GM12878 (cell line): ENCODE measurements at regions not wholly inside any gene's neighbourhood (a gene's known extent, or its start where the extent isn't known, plus 50 kb on each side); places are given as distances from the start of the nearest gene placed in this dataset.

Experiments
- ATAC-seq: fragments of 200-7000 bp; cut with Tn5 transposase; 3 replicates; pipeline ENCODE4 v1.9.1; 2020; ENCODE audit warnings: mild to moderate bottlenecking, moderate library complexity
- BruUV-seq: library from RNA; stranded (reverse); fragments of 400-500 nt; replicated peaks from 2 replicates; lab custom pipeline; 2021; lab: Mats Ljungman, UMichigan
- CTCF ChIA-PET: fragments of 300-600 bp; sonication (Branson Sonifier 250); formaldehyde crosslinking; extraction: SDS; loops from one replicate; lab custom pipeline; 2021; ENCODE audit warnings: inconsistent platforms; lab: Yijun Ruan, JAX
- POLR2A ChIA-PET: fragments of 350-600 bp; formaldehyde crosslinking; extraction: SDS; loops from one replicate; lab custom pipeline; 2021; ENCODE audit warnings: inconsistent platforms; lab: Charles Lee
- RAD21 ChIA-PET: fragments of 300-600 bp; sonication (Branson Sonifier 250); formaldehyde crosslinking; loops from one replicate; lab custom pipeline; 2023; ENCODE audit warnings: antibody characterized with exemption; ENCODE audit not compliant: unreplicated experiment; lab: Charles Lee
- SMC1A ChIA-PET: fragments of 300-600 bp; sonication (Branson Sonifier 250); formaldehyde crosslinking; loops from one replicate; lab custom pipeline; 2023; ENCODE audit not compliant: unreplicated experiment, uncharacterized antibody; lab: Charles Lee
- DNase-seq: peaks from one replicate; pipeline ENCODE4 v3.0.0-alpha.2; 2011; ENCODE audit warnings: low read depth, low spot score
- FAIRE-seq: peaks from 3 replicates; lab custom pipeline; 2011; peaks lifted over from hg19 to GRCh38; lab: Jason Lieb, UNC
- H2AFZ ChIP-seq: 2 replicates; pipeline ENCODE4 v1.6.0; 2011; ENCODE audit warnings: low read depth, low read length, control low read depth; ENCODE audit not compliant: control insufficient read depth
- H3K27ac ChIP-seq: 2 replicates; pipeline ENCODE4 v1.5.1; 2011; ENCODE audit warnings: control low read depth; ENCODE audit not compliant: control insufficient read depth, insufficient read depth
- H3K27me3 ChIP-seq, 2 experiments: replicated peaks in 1 of 2; 2 replicates each; pipeline versions ENCODE4 v1.6.0 to v1.6.1; 2011; ENCODE audit warnings: low read length in 1 of 2; ENCODE audit not compliant: control insufficient read depth in 2 of 2, insufficient read depth in 2 of 2
- H3K36me3 ChIP-seq, 2 experiments: 2 replicates each; pipeline ENCODE4 v1.5.1; 2011; ENCODE audit warnings: low read length in 1 of 2; ENCODE audit not compliant: control insufficient read depth in 2 of 2, insufficient read depth in 2 of 2
- H3K4me1 ChIP-seq: 2 replicates; pipeline ENCODE4 v1.6.1; 2011; ENCODE audit warnings: mild to moderate bottlenecking, low read length, moderate library complexity, mixed read lengths; ENCODE audit not compliant: control insufficient read depth, insufficient read depth
- H3K4me2 ChIP-seq: 2 replicates; pipeline ENCODE4 v1.6.0; 2011; ENCODE audit warnings: control low read depth; ENCODE audit not compliant: control insufficient read depth, insufficient read depth
- H3K4me3 ChIP-seq: fragments of 200-600 bp; sonication (generic); 2 replicates; pipeline ENCODE4 v1.5.1; 2016
- H3K79me2 ChIP-seq: 2 replicates; pipeline ENCODE4 v1.6.0; 2011; ENCODE audit warnings: low read length; ENCODE audit not compliant: control insufficient read depth, insufficient read depth
- H3K9ac ChIP-seq: 2 replicates; pipeline ENCODE4 v1.8.0; 2011; ENCODE audit warnings: low read length, control low read depth, mixed read lengths; ENCODE audit not compliant: control insufficient read depth, insufficient read depth
- H3K9me3 ChIP-seq: replicated peaks from 3 replicates; pipeline ENCODE4 v1.5.1; 2011; ENCODE audit warnings: mild to moderate bottlenecking, low read length; ENCODE audit not compliant: control insufficient read depth, insufficient read depth
- H4K20me1 ChIP-seq: 2 replicates; pipeline ENCODE4 v1.6.0; 2011; ENCODE audit not compliant: control insufficient read depth, insufficient read depth
- BRCA1 ChIP-seq: IDR thresholded peaks from 2 replicates; pipeline ENCODE4 v1.6.1; 2011; ENCODE audit warnings: low read depth, low read length, improper control_type of control experiment
- EP300 ChIP-seq, 2 experiments: fragments of 150-350 bp in 1 of 2; IDR thresholded peaks; 2 replicates each; pipeline ENCODE4 v1.6.1; 2011 to 2012; ENCODE audit warnings: low read depth in 2 of 2, low read length in 2 of 2, borderline replicate concordance in 1 of 2, improper control_type of control experiment in 1 of 2, inconsistent platforms in 1 of 2; ENCODE audit not compliant: control insufficient read depth in 1 of 2
- RUNX3 ChIP-seq: IDR thresholded peaks from 2 replicates; pipeline ENCODE4 v1.6.1; 2012; ENCODE audit warnings: low read length, inconsistent platforms
- SMAD1 ChIP-seq: fragments of 450-650 bp; IDR thresholded peaks from 2 replicates; pipeline ENCODE4 v1.6.1; 2018; ENCODE audit warnings: mild to moderate bottlenecking, low read depth; ENCODE audit not compliant: partially characterized antibody
- WGBS: methylation state at CpG from one replicate; pipeline ENCODE4 v1.1.6; 2016; ENCODE audit warnings: low lambda C conversion rate; ENCODE audit not compliant: insufficient replicate concordance, insufficient coverage; ENCODE audit errors: missing lambda C conversion rate; 5-methylcytosine and 5-hydroxymethylcytosine counted together
- in situ Hi-C: fragments of 300-500 bp; cut with MboI; formaldehyde crosslinking; loops from 9 replicates; pipeline ENCODE4 v1.14.3; 2018; ENCODE audit warnings: mixed read lengths
- intact Hi-C: fragments of 100-400 bp; cut with micrococcal nuclease; formaldehyde crosslinking; loops from one replicate; pipeline ENCODE4 v1.14.2; 2022; ENCODE audit not compliant: unreplicated experiment
- TF ChIP-seq, protein P1 (sequence below), 3 experiments: IDR thresholded peaks in 2 of 3; conservative IDR thresholded peaks in 1 of 3; 2 replicates each; pipeline ENCODE4 v1.5.1; 2011; ENCODE audit warnings: low read depth in 3 of 3, low read length in 3 of 3, mild to moderate bottlenecking in 3 of 3, control low read depth in 2 of 3, moderate library complexity in 2 of 3, inconsistent platforms in 1 of 3, mixed read lengths in 1 of 3; ENCODE audit not compliant: control insufficient read depth in 2 of 3, insufficient read depth in 1 of 3; ENCODE audit errors: extremely low read depth in 1 of 3
- TF ChIP-seq, protein P2 (sequence below): fragments of 450-650 bp; IDR thresholded peaks from 2 replicates; pipeline ENCODE4 v1.6.1; 2017; ENCODE audit warnings: mild to moderate bottlenecking, moderate library complexity

DNA sequence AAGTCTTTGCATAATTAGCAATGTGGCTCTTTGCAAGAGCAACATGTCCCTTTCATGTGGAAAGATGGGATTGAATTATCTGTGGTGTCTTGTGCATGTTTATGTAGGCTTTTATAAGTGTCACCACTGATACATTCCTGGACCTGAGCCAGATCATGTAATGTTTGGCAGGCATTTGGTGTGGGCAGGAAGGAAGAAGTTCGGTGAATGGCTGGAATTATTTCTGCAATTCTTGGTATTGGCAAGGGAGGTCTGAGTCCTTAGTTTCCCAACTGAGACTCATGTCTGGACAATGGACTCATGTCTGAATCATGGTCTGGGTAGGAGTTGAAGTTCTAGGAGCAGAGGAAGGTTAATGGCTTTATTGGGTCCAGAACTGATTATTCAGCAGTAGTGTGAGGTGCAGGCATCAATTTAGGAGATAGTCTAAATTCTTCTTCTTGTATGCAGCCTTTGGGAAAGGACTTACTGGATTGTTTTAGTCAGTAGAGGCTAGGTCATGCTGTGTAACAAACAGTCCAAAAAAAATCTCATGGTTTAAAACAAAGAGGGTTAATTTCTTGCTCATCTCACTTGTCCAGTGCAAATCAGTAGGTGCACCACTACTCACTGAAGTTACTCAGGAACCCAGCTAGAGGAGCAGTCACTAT, 186.5 kb upstream of the LHX5 start (continued):
- TF ChIP-seq, protein P1, sequence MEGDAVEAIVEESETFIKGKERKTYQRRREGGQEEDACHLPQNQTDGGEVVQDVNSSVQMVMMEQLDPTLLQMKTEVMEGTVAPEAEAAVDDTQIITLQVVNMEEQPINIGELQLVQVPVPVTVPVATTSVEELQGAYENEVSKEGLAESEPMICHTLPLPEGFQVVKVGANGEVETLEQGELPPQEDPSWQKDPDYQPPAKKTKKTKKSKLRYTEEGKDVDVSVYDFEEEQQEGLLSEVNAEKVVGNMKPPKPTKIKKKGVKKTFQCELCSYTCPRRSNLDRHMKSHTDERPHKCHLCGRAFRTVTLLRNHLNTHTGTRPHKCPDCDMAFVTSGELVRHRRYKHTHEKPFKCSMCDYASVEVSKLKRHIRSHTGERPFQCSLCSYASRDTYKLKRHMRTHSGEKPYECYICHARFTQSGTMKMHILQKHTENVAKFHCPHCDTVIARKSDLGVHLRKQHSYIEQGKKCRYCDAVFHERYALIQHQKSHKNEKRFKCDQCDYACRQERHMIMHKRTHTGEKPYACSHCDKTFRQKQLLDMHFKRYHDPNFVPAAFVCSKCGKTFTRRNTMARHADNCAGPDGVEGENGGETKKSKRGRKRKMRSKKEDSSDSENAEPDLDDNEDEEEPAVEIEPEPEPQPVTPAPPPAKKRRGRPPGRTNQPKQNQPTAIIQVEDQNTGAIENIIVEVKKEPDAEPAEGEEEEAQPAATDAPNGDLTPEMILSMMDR (IDR thresholded peaks at IDR 0.05 in 2 of 3, conservative IDR thresholded peaks at IDR 0.05 in 1 of 3; ENCODE audit: control insufficient read depth in 2 of 3, extremely low read depth in 1 of 3, insufficient read depth in 1 of 3, low read depth in 3 of 3, low read length in 3 of 3) = no peak
- TF ChIP-seq RUNX3 = no peak
- TF ChIP-seq, all 136 proteins: peak for 0

DNA sequence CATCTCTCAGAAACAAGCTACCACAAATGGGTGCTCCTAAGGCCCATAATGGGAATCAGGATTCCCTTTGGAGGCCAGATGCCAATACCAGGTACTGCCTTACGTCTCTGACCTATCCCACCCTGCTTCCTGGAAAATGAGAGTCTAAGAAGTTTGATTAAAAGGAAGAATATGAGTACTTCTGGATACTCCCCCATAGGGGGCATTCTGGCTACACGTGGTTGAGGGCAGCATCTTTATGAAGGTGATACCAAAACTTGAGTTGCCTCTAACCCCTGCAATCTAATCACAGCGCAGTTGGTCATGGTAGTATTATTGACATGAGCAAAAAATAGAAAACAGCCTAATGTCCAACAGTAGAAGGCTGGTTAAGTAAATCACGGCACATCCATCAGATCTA, 184.2 kb upstream of the LHX5 start:
- H3K4me2 ChIP-seq = no peak overlapping the region
- no peak overlapping the region for H3K9ac ChIP-seq
- WGBS = 17% methylated on average over 4 of the region's 4 CpGs
- ChIA-PET RAD21 (no interaction called here), SMC1A (no interaction called here), POLR2A (no interaction called here), CTCF (no interaction called here)
- H3K4me3 ChIP-seq = no peak overlapping the region
- ATAC-seq = no peak
- TF ChIP-seq BRCA1 = no peak
- BruUV-seq = no TSS peak
- no peaks in the 10 kb centered on the region for H4K20me1 ChIP-seq
- H3K27ac ChIP-seq = no peak overlapping the region
- H3K36me3 ChIP-seq = no peaks in the 10 kb centered on the region
- no peak for FAIRE-seq
- in situ Hi-C loops (no loop called here), intact Hi-C loops (no loop called here)
- DNase-seq = no peak
- no peaks in the 10 kb centered on the region for H3K79me2 ChIP-seq
- H2AFZ ChIP-seq = no peak overlapping the region
- H3K4me1 ChIP-seq = no peaks in the 10 kb centered on the region
- H3K9me3 ChIP-seq = no peaks in the 10 kb centered on the region
- H3K27me3 ChIP-seq = no peaks in the 10 kb centered on the region

DNA sequence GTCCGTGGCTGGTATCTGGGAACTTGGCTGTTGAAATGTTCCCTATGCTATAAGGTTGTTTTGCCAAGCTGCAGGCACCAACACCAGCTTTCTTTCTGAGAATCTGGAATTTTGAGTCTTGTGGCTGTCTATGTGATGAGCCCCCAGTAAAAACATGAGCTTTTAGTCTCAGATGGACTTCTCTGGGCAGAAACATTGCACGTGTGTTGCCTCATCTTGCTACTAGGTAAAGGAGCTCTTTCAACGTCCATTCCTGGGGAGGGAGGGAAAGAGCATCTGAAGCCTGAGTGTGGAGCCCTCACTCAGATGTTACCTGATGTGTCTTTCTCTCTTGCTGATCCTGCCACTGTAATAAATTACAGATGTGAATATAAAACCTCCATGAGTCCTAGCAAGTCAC, 183.8 kb upstream of the LHX5 start:
- WGBS = 15% methylated on average over 3 of the region's 3 CpGs
- Histone ChIP-seq H3K27me3 (no peaks in the 10 kb centered on the region), H3K4me2 (no peak overlapping the region), H3K4me3 (no peak overlapping the region), H3K4me1 (no peaks in the 10 kb centered on the region), H3K9ac (no peak overlapping the region), H4K20me1 (no peaks in the 10 kb centered on the region), H3K36me3 (no peaks in the 10 kb centered on the region), H3K9me3 (no peaks in the 10 kb centered on the region), H3K27ac (no peak overlapping the region), H3K79me2 (no peaks in the 10 kb centered on the region), H2AFZ (no peak overlapping the region)
- intact Hi-C loops (no loop called here), in situ Hi-C loops (no loop called here)
- BruUV-seq = no TSS peak
- no peak for FAIRE-seq
- SMC1A ChIA-PET = no interaction called here
- RAD21 ChIA-PET = no interaction called here
- POLR2A ChIA-PET = no interaction called here
- ATAC-seq = no peak
- DNase-seq = no peak
- CTCF ChIA-PET = no interaction called here
- TF ChIP-seq, protein P2, sequence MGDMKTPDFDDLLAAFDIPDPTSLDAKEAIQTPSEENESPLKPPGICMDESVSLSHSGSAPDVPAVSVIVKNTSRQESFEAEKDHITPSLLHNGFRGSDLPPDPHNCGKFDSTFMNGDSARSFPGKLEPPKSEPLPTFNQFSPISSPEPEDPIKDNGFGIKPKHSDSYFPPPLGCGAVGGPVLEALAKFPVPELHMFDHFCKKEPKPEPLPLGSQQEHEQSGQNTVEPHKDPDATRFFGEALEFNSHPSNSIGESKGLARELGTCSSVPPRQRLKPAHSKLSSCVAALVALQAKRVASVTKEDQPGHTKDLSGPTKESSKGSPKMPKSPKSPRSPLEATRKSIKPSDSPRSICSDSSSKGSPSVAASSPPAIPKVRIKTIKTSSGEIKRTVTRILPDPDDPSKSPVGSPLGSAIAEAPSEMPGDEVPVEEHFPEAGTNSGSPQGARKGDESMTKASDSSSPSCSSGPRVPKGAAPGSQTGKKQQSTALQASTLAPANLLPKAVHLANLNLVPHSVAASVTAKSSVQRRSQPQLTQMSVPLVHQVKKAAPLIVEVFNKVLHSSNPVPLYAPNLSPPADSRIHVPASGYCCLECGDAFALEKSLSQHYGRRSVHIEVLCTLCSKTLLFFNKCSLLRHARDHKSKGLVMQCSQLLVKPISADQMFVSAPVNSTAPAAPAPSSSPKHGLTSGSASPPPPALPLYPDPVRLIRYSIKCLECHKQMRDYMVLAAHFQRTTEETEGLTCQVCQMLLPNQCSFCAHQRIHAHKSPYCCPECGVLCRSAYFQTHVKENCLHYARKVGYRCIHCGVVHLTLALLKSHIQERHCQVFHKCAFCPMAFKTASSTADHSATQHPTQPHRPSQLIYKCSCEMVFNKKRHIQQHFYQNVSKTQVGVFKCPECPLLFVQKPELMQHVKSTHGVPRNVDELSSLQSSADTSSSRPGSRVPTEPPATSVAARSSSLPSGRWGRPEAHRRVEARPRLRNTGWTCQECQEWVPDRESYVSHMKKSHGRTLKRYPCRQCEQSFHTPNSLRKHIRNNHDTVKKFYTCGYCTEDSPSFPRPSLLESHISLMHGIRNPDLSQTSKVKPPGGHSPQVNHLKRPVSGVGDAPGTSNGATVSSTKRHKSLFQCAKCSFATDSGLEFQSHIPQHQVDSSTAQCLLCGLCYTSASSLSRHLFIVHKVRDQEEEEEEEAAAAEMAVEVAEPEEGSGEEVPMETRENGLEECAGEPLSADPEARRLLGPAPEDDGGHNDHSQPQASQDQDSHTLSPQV = no peak
- TF ChIP-seq EP300 (IDR thresholded peaks at IDR 0.05; ENCODE audit: borderline replicate concordance in 1 of 2, control insufficient read depth in 1 of 2, low read depth in 2 of 2, low read length in 2 of 2) (no peak), BRCA1 (no peak), SMAD1 (no peak)
